ENCODE measurements at regions not wholly inside any gene's neighbourhood (a gene's known extent, or its start where the extent isn't known, plus 50 kb on each side); places are given as distances from the start of the nearest gene placed in this dataset.
"Not testable (repeated sequence)": the region's sequence is repeated elsewhere in the genome, so short reads cannot be mapped to it uniquely, and the experiment has no call there.

GRCh38 chr5:112112346-112112745, 306.7 kb downstream of the EPB41L4A start:
- DNase-seq (ENCODE audit: low spot score) = no peak

GRCh38 chr5:112109331-112110007, 309.6 kb downstream of the EPB41L4A start:
- peak; percentile 61 for DNase-seq (ENCODE audit: low spot score)

GRCh38 chr5:112106878-112107277, 312.2 kb downstream of the EPB41L4A start:
- DNase-seq (ENCODE audit: low spot score) = no peak

- peak; percentile 20 for DNase-seq (ENCODE audit: low spot score)
These were observed 321.3 kb downstream of the EPB41L4A start for GRCh38 chr5:112097768-112098167.

- DNase-seq (ENCODE audit: low spot score) = no peak
These were observed 330.2 kb upstream of the NREP start for GRCh38 chr5:112087222-112087621.

- no peak for DNase-seq (ENCODE audit: low spot score)
These were observed 329.7 kb upstream of the NREP start for GRCh38 chr5:112086740-112087139.

- DNase-seq (ENCODE audit: low spot score) = no peak
These were observed 327.2 kb upstream of the NREP start for GRCh38 chr5:112084149-112084548.

- no peak for DNase-seq (ENCODE audit: low spot score)
These were observed 326.6 kb upstream of the NREP start for GRCh38 chr5:112083623-112084022.

GRCh38 chr5:112077180-112077579, 320.2 kb upstream of the NREP start:
- DNase-seq (ENCODE audit: low spot score) = no peak

GRCh38 chr5:112070022-112070421, 313.0 kb upstream of the NREP start:
- no peak for DNase-seq (ENCODE audit: low spot score)

GRCh38 chr5:112069329-112069728, 312.3 kb upstream of the NREP start:
- no peak for DNase-seq (ENCODE audit: low spot score)

- no peak for DNase-seq (ENCODE audit: low spot score)
These were observed 311.6 kb upstream of the NREP start for GRCh38 chr5:112068593-112068992.

- DNase-seq (ENCODE audit: low spot score) = no peak
These were observed 308.8 kb upstream of the NREP start for GRCh38 chr5:112065781-112066180.

- DNase-seq (ENCODE audit: low spot score) = no peak
These were observed 308.0 kb upstream of the NREP start for GRCh38 chr5:112064956-112065355.

GRCh38 chr5:112064271-112064701, 307.3 kb upstream of the NREP start:
- DNase-seq (ENCODE audit: low spot score) = no peak

- DNase-seq (ENCODE audit: low spot score) = no peak
These were observed 306.9 kb upstream of the NREP start for GRCh38 chr5:112063856-112064255.

GRCh38 chr5:112063191-112063590, 306.2 kb upstream of the NREP start:
- no peak for DNase-seq (ENCODE audit: low spot score)

- no peak for DNase-seq (ENCODE audit: low spot score)
These were observed 305.2 kb upstream of the NREP start for GRCh38 chr5:112062181-112062580.

GRCh38 chr5:112061666-112062065, 304.7 kb upstream of the NREP start:
- DNase-seq (ENCODE audit: low spot score) = no peak

GRCh38 chr5:112059579-112060135, 302.7 kb upstream of the NREP start:
- DNase-seq (ENCODE audit: low spot score) = no peak

GRCh38 chr5:112049738-112050137, 292.7 kb upstream of the NREP start:
- DNase-seq (ENCODE audit: low spot score) = no peak

- no peak for DNase-seq (ENCODE audit: low spot score)
These were observed 279.2 kb upstream of the NREP start for GRCh38 chr5:112036206-112036605.

- no peak for DNase-seq (ENCODE audit: low spot score)
These were observed 277.5 kb upstream of the NREP start for GRCh38 chr5:112034421-112034979.

GRCh38 chr5:112026879-112027278, 269.9 kb upstream of the NREP start:
- not testable (repeated sequence) for DNase-seq (ENCODE audit: low spot score)
